ENCODE measurements at regions not wholly inside any gene's neighbourhood (a gene's known extent, or its start where the extent isn't known, plus 50 kb on each side); places are given as distances from the start of the nearest gene placed in this dataset.

GRCh38 chr11:25755381-25755780 lies 576.5 kb upstream of the ANO3 start:
- no peak for DNase-seq (ENCODE audit: extremely low spot score)
- 60% methylated on average over 2 of the region's 2 CpGs for WGBS
- no peaks in the 10 kb centered on the region for H3K27me3 ChIP-seq
- H3K4me1 ChIP-seq, result no peaks in the 10 kb centered on the region
- H3K36me3 ChIP-seq, result no peaks in the 10 kb centered on the region
- intact Hi-C loops (cut with DNase I), result no loop called here
- no peak overlapping the region for H3K27ac ChIP-seq (replicated peaks in 1 of 4)
- TF ChIP-seq EP300 (IDR thresholded peaks at IDR 0.05), result no peak
- TF ChIP-seq POLR2A (IDR thresholded peaks at IDR 0.05; ENCODE audit: low read depth), result no peak
- TF ChIP-seq POLR2AphosphoS5 (IDR thresholded peaks at IDR 0.05), result no peak
- no peak for TF ChIP-seq CTCF (IDR thresholded peaks at IDR 0.05)
- H3K4me3 ChIP-seq, result no peak overlapping the region
- H3K9me3 ChIP-seq, result no peaks in the 10 kb centered on the region

GRCh38 chr11:25755918-25756584 lies 575.9 kb upstream of the ANO3 start:
- 91% methylated on average over 17 of the region's 23 CpGs for WGBS
- Histone ChIP-seq H3K9me3 (no peaks in the 10 kb centered on the region), H3K4me3 (no peak overlapping the region), H3K27me3 (no peaks in the 10 kb centered on the region), H3K4me1 (no peaks in the 10 kb centered on the region), H3K36me3 (no peaks in the 10 kb centered on the region), H3K27ac (replicated peaks in 1 of 4) (no peak overlapping the region)
- DNase-seq (ENCODE audit: extremely low spot score), result no peak
- intact Hi-C loops (cut with DNase I), result no loop called here
- no peak for TF ChIP-seq EP300 (IDR thresholded peaks at IDR 0.05)
- no peak for TF ChIP-seq POLR2AphosphoS5 (IDR thresholded peaks at IDR 0.05)
- no peak for TF ChIP-seq CTCF (IDR thresholded peaks at IDR 0.05)
- no peak for TF ChIP-seq POLR2A (IDR thresholded peaks at IDR 0.05; ENCODE audit: low read depth)

GRCh38 chr11:25758145-25758661 lies 573.7 kb upstream of the ANO3 start:
- intact Hi-C loops (cut with DNase I), result no loop called here
- H3K36me3 ChIP-seq, result no peaks in the 10 kb centered on the region
- H3K4me3 ChIP-seq, result no peak overlapping the region
- H3K4me1 ChIP-seq, result no peaks in the 10 kb centered on the region
- H3K9me3 ChIP-seq, result peaks cover 0 to 8% (median 0%) of the 10 kb centered on the region in 4 donors
- no peak for TF ChIP-seq POLR2AphosphoS5 (IDR thresholded peaks at IDR 0.05)
- no peak for TF ChIP-seq POLR2A (IDR thresholded peaks at IDR 0.05; ENCODE audit: low read depth)
- no peak for TF ChIP-seq CTCF (IDR thresholded peaks at IDR 0.05)
- no peak for TF ChIP-seq EP300 (IDR thresholded peaks at IDR 0.05)
- 78% methylated on average over 6 of the region's 6 CpGs for WGBS
- H3K27me3 ChIP-seq, result no peaks in the 10 kb centered on the region
- DNase-seq (ENCODE audit: extremely low spot score), result no peak
- H3K27ac ChIP-seq (replicated peaks in 1 of 4), result no peak overlapping the region

GRCh38 chr11:25766332-25767015 lies 565.5 kb upstream of the ANO3 start:
- DNase-seq (ENCODE audit: extremely low spot score), result no peak
- Histone ChIP-seq H3K4me1 (no peaks in the 10 kb centered on the region), H3K9me3 (peaks cover 0 to 8% (median 0%) of the 10 kb centered on the region in 4 donors), H3K36me3 (no peaks in the 10 kb centered on the region), H3K27ac (replicated peaks in 1 of 4) (no peak overlapping the region), H3K27me3 (no peaks in the 10 kb centered on the region), H3K4me3 (no peak overlapping the region)
- intact Hi-C loops (cut with DNase I), result no loop called here
- 74% methylated on average over 4 of the region's 4 CpGs for WGBS
- TF ChIP-seq POLR2AphosphoS5 (IDR thresholded peaks at IDR 0.05) (no peak), CTCF (IDR thresholded peaks at IDR 0.05) (no peak), POLR2A (IDR thresholded peaks at IDR 0.05; ENCODE audit: low read depth) (no peak), EP300 (IDR thresholded peaks at IDR 0.05) (no peak)
